ENCODE measurements at regions not wholly inside any gene's neighbourhood (a gene's known extent, or its start where the extent isn't known, plus 50 kb on each side); places are given as distances from the start of the nearest gene placed in this dataset.

DNA sequence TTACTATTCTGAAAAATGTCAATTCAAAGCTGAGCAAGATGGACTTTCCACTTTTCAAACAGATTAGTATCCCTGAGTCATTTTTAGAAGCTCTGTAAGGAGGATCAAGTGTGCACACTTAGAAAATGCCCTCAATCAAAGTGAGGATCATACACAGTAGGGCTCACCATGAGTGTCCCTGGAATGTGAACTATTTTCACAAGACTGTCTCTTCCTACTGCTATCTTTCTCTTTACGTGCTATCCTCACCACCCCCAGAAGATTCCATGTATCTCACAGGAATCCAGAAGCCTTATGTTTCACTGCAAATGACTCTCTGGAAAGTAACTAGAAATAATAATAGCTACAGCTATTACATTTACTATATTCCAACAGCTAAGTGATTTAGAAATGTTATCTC is 349.9 kb upstream of the TGFBR2 start:
- Histone ChIP-seq H3K4me2 (ENCODE audit: low read depth, low read length, poor library complexity, severe bottlenecking) (no peak overlapping the region), H3K27me3 (ENCODE audit: low read length) (no peaks in the 10 kb centered on the region), H4K20me1 (ENCODE audit: low read depth, low read length) (no peaks in the 10 kb centered on the region), H3K27ac (ENCODE audit: low read depth, low read length) (no peak overlapping the region), H3K9me2 (replicated peaks; ENCODE audit: insufficient read depth, low read length) (no peaks in the 10 kb centered on the region), H3K36me3 (ENCODE audit: low read length) (no peaks in the 10 kb centered on the region), H2AFZ (ENCODE audit: low read depth, low read length, severe bottlenecking) (no peak overlapping the region), H3K4me3 (ENCODE audit: insufficient read depth, low read length, poor library complexity, severe bottlenecking) (no peak overlapping the region), H3F3A (ENCODE audit: insufficient read depth) (no peaks in the 10 kb centered on the region), H3K9me3 (ENCODE audit: insufficient read depth, low read length) (no peaks in the 10 kb centered on the region), H3K79me2 (ENCODE audit: insufficient read depth, low read length) (no peaks in the 10 kb centered on the region), H3K9ac (ENCODE audit: low read length) (no peak overlapping the region)
- TF ChIP-seq, protein P1, sequence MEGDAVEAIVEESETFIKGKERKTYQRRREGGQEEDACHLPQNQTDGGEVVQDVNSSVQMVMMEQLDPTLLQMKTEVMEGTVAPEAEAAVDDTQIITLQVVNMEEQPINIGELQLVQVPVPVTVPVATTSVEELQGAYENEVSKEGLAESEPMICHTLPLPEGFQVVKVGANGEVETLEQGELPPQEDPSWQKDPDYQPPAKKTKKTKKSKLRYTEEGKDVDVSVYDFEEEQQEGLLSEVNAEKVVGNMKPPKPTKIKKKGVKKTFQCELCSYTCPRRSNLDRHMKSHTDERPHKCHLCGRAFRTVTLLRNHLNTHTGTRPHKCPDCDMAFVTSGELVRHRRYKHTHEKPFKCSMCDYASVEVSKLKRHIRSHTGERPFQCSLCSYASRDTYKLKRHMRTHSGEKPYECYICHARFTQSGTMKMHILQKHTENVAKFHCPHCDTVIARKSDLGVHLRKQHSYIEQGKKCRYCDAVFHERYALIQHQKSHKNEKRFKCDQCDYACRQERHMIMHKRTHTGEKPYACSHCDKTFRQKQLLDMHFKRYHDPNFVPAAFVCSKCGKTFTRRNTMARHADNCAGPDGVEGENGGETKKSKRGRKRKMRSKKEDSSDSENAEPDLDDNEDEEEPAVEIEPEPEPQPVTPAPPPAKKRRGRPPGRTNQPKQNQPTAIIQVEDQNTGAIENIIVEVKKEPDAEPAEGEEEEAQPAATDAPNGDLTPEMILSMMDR (IDR thresholded peaks at IDR 0.05; ENCODE audit: insufficient read depth, low read length, poor library complexity, severe bottlenecking), result no peak
- TF ChIP-seq EZH2phosphoT487 (conservative IDR thresholded peaks at IDR 0.05; ENCODE audit: low read length), result no peak

DNA sequence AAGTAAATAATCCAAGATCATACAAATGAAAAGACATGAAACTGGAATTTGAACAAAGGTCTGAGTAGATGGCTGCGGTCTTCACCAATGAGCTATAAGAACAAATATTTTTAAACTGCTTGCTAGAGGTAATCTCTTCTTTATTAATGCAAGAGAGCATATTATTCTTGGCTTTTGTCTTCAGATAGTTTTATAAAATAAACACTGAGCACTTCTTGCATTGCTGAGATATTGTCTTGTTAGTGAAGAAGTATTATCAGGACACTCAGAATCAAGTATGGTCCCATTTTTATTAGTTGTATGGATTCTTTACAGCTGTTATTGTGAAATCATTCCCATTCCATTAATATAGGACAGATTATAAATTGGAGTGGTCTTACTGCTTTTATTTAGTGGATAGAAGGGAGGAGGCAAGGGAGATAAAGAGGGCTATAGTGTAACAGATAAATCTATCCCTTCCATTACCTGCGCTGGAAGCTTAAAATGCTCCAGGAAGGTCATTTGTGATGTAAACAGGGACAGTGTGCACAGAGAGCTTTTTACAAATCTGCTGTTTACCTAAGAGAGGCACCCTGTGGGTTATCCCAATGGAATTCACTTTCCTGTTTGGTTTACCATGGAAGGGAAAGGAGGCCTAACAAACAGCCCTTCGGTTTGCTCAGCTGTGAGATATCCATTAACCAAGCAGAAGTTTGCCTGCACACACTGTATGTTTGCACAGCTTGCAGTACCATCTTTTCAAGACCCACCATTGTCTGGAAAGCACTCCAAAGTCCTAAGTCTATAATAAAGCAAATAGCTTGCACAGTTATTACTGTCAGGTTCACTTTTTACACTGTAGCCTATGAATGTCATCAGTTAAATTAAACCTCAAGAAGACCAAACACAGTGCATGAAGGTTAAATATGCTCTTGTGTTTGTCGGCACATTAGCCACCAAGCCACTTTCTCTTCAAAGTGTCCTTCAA is 347.7 kb upstream of the TGFBR2 start:
- Histone ChIP-seq H3K79me2 (ENCODE audit: insufficient read depth, low read length) (no peaks in the 10 kb centered on the region), H3F3A (ENCODE audit: insufficient read depth) (no peaks in the 10 kb centered on the region), H4K20me1 (ENCODE audit: low read depth, low read length) (no peaks in the 10 kb centered on the region), H3K9me2 (replicated peaks; ENCODE audit: insufficient read depth, low read length) (no peaks in the 10 kb centered on the region), H3K27me3 (ENCODE audit: low read length) (no peaks in the 10 kb centered on the region), H3K4me2 (ENCODE audit: low read depth, low read length, poor library complexity, severe bottlenecking) (no peak overlapping the region), H3K9me3 (ENCODE audit: insufficient read depth, low read length) (no peaks in the 10 kb centered on the region), H2AFZ (ENCODE audit: low read depth, low read length, severe bottlenecking) (no peak overlapping the region), H3K36me3 (ENCODE audit: low read length) (no peaks in the 10 kb centered on the region), H3K4me3 (ENCODE audit: insufficient read depth, low read length, poor library complexity, severe bottlenecking) (no peak overlapping the region), H3K27ac (ENCODE audit: low read depth, low read length) (no peak overlapping the region), H3K9ac (ENCODE audit: low read length) (no peak overlapping the region)
- TF ChIP-seq, protein P1 (IDR thresholded peaks at IDR 0.05; ENCODE audit: insufficient read depth, low read length, poor library complexity, severe bottlenecking), result no peak
- no peak for TF ChIP-seq EZH2phosphoT487 (conservative IDR thresholded peaks at IDR 0.05; ENCODE audit: low read length)

DNA sequence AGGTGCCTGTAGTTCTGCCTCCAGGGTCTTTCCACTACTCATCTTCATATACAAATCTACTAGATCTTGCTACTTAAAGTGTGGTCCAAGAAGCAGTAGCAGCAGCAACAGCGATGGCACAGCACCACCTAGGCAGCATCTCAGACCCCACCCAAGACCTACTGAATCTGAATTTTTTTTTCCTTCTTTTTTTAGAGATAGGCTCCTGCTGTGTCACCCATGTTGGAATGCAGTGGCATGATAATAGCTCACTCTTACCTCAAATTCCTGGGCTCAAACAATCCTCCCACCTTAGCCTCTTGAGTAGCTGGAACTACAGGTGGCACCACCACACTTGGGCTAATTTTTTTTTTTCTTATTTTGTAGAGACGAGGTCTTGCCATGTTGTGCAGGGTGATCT is 346.7 kb upstream of the TGFBR2 start:
- no peak overlapping the region for H2AFZ ChIP-seq (ENCODE audit: low read depth, low read length, severe bottlenecking)
- H3K9me2 ChIP-seq (replicated peaks; ENCODE audit: insufficient read depth, low read length), result no peaks in the 10 kb centered on the region
- no peaks in the 10 kb centered on the region for H3K79me2 ChIP-seq (ENCODE audit: insufficient read depth, low read length)
- no peaks in the 10 kb centered on the region for H3K9me3 ChIP-seq (ENCODE audit: insufficient read depth, low read length)
- no peak overlapping the region for H3K9ac ChIP-seq (ENCODE audit: low read length)
- no peaks in the 10 kb centered on the region for H3K36me3 ChIP-seq (ENCODE audit: low read length)
- TF ChIP-seq, protein P1 (IDR thresholded peaks at IDR 0.05; ENCODE audit: insufficient read depth, low read length, poor library complexity, severe bottlenecking), result no peak
- no peak for TF ChIP-seq EZH2phosphoT487 (conservative IDR thresholded peaks at IDR 0.05; ENCODE audit: low read length)
- H3K4me3 ChIP-seq (ENCODE audit: insufficient read depth, low read length, poor library complexity, severe bottlenecking), result no peak overlapping the region
- H3K27ac ChIP-seq (ENCODE audit: low read depth, low read length), result no peak overlapping the region
- H3F3A ChIP-seq (ENCODE audit: insufficient read depth), result no peaks in the 10 kb centered on the region
- no peak overlapping the region for H3K4me2 ChIP-seq (ENCODE audit: low read depth, low read length, poor library complexity, severe bottlenecking)
- H4K20me1 ChIP-seq (ENCODE audit: low read depth, low read length), result no peaks in the 10 kb centered on the region
- H3K27me3 ChIP-seq (ENCODE audit: low read length), result no peaks in the 10 kb centered on the region

Data from SU-DHL-6 (cell line).